ENCODE measurements at regions not wholly inside any gene's neighbourhood (a gene's known extent, or its start where the extent isn't known, plus 50 kb on each side); places are given as distances from the start of the nearest gene placed in this dataset.

- intact Hi-C loops (cut with micrococcal nuclease) (loop anchor here (1.0 to 10.0 kb wide), 6 partner anchors 117 to 789 kb away; no protein-coding TSS in a partner anchor), in situ Hi-C loops (cut with MboI; ENCODE audit: low sequenced_read_pairs) (loop anchor here (5.0 kb wide), 1 partner anchor 332 kb away; no protein-coding TSS in a partner anchor), dilution Hi-C loops (cut with HindIII; ENCODE audit: low sequenced_read_pairs, unreplicated experiment) (no loop called here)
- no peak overlapping the region for H3K56ac ChIP-seq (ENCODE audit: extremely low read depth, insufficient read depth, low read length)
- no peak overlapping the region for H2BK120ac ChIP-seq (ENCODE audit: low read depth, low read length)
- no TSS peak for BruUV-seq (replicated peaks)
- no peaks in the 10 kb centered on the region for H4K20me1 ChIP-seq (ENCODE audit: insufficient read depth, low read length)
- ChIA-PET POLR2A (ENCODE audit: unreplicated experiment) (no interaction called here), CTCF (interaction anchor here (0.8 to 1.4 kb wide), 2 partner anchors 24 to 337 kb away, joined by 3 to 7 read pairs; partner anchors contain the start of gene KCND2)
- no peaks in the 10 kb centered on the region for H3K9me1 ChIP-seq (ENCODE audit: insufficient read depth, low read length)
- H3K9ac ChIP-seq (ENCODE audit: low read depth, low read length) = no peak overlapping the region
- H2BK15ac ChIP-seq (ENCODE audit: low read depth, low read length) = no peak overlapping the region
- no CpG with 5 or more reads among the region's 4 CpGs for WGBS, 2 experiments (ENCODE audit: extremely low coverage in 2 of 2, insufficient read length in 1 of 2)
- no peak overlapping the region for H2AK5ac ChIP-seq (ENCODE audit: low read depth, low read length)
- H3K4me1 ChIP-seq (ENCODE audit: control insufficient read depth, insufficient read depth, low read length) = no peaks in the 10 kb centered on the region
- no peak overlapping the region for H2AK9ac ChIP-seq (replicated peaks; ENCODE audit: low read depth, low read length, poor library complexity)
- no peak overlapping the region for H4K91ac ChIP-seq (ENCODE audit: insufficient read depth, low read depth, low read length)
- TF ChIP-seq CTCF (conservative IDR thresholded peaks at IDR 0.05; ENCODE audit: low read depth, low read length) = peak; percentile 63
- peak; percentile 82 for TF ChIP-seq SMC3 (IDR thresholded peaks at IDR 0.05; ENCODE audit: low read depth, low read length)
- no peak for TF ChIP-seq RFX5 (IDR thresholded peaks at IDR 0.05; ENCODE audit: low read depth, low read length)
- no peak for TF ChIP-seq RCOR1 (IDR thresholded peaks at IDR 0.05; ENCODE audit: insufficient replicate concordance, low read length)
- TF ChIP-seq RAD21 (IDR thresholded peaks at IDR 0.05; ENCODE audit: low read length) = peak; percentile 63
- ATAC-seq (ENCODE audit: low read depth) = peak; percentile 77
- H3K9me3 ChIP-seq (ENCODE audit: control insufficient read depth, insufficient read depth, low read length) = no peaks in the 10 kb centered on the region
- no peak overlapping the region for H2AFZ ChIP-seq (replicated peaks; ENCODE audit: low read length, poor library complexity)
- H3K27ac ChIP-seq (ENCODE audit: insufficient read depth, low read length) = no peak overlapping the region
- H4K5ac ChIP-seq (ENCODE audit: low read depth, low read length) = no peak overlapping the region
- H3K79me1 ChIP-seq (ENCODE audit: low read depth in 1 of 2, low read length in 2 of 2) = no peaks in the 10 kb centered on the region
- no peaks in the 10 kb centered on the region for H3K27me3 ChIP-seq (ENCODE audit: control insufficient read depth, insufficient read depth, low read length)
- no peak overlapping the region for H2BK20ac ChIP-seq (ENCODE audit: low read depth, low read length)
- H3K23ac ChIP-seq (ENCODE audit: low read depth, low read length) = no peak overlapping the region
- no peak overlapping the region for H3K4me2 ChIP-seq (ENCODE audit: low read depth, low read length)
- no peak overlapping the region for H3K18ac ChIP-seq (ENCODE audit: low read depth, low read length)
- H3K14ac ChIP-seq (replicated peaks; ENCODE audit: low read depth, low read length) = no peak overlapping the region
- H4K8ac ChIP-seq (ENCODE audit: low read depth in 2 of 2, low read length in 2 of 2) = no peak overlapping the region
- no peak overlapping the region for H3K4ac ChIP-seq (ENCODE audit: low read depth, low read length)
- H3K4me3 ChIP-seq (ENCODE audit: insufficient read depth, low read depth, low read length) = no peak overlapping the region
- no peaks in the 10 kb centered on the region for H3K36me3 ChIP-seq (ENCODE audit: control insufficient read depth, insufficient read depth, low read length)
- H2BK5ac ChIP-seq (ENCODE audit: low read depth, low read length, poor library complexity, severe bottlenecking) = no peak overlapping the region
- peak; percentile 62 for DNase-seq
Measured at GRCh38 chr7:119935418-119936025, 337.5 kb upstream of the KCND2 start.

Measured in IMR-90 (cell line).